ENCODE measurements at regions not wholly inside any gene's neighbourhood (a gene's known extent, or its start where the extent isn't known, plus 50 kb on each side); places are given as distances from the start of the nearest gene placed in this dataset.

- no peaks in the 10 kb centered on the region for H3K27me3 ChIP-seq (ENCODE audit: control insufficient read depth in 3 of 3, insufficient read depth in 3 of 3, low read length in 3 of 3)
- H3K9me3 ChIP-seq (ENCODE audit: control insufficient read depth in 3 of 3, low read length in 3 of 3), result no peaks in the 10 kb centered on the region
- peaks cover 6 to 8% (median 7%) of the 10 kb centered on the region in 3 donors for H3K4me1 ChIP-seq (ENCODE audit: control insufficient read depth in 3 of 3, insufficient read depth in 3 of 3, low read length in 3 of 3)
- no peak overlapping the region for H3K9ac ChIP-seq (ENCODE audit: low read depth in 1 of 3, low read length in 3 of 3)
- no peak overlapping the region for H3K4me3 ChIP-seq (ENCODE audit: low read length in 3 of 3)
- no peaks in the 10 kb centered on the region for H3K36me3 ChIP-seq (ENCODE audit: control insufficient read depth in 3 of 3, insufficient read depth in 3 of 3, low read length in 3 of 3)
- no peak overlapping the region for H3K27ac ChIP-seq (ENCODE audit: low read depth, low read length)
Measured at GRCh38 chr11:121892863-121893262, 223.2 kb downstream of the BLID start.

- peaks cover 6 to 8% (median 7%) of the 10 kb centered on the region in 3 donors for H3K4me1 ChIP-seq (ENCODE audit: control insufficient read depth in 3 of 3, insufficient read depth in 3 of 3, low read length in 3 of 3)
- H3K27ac ChIP-seq (ENCODE audit: low read depth, low read length), result no peak overlapping the region
- H3K4me3 ChIP-seq (ENCODE audit: low read length in 3 of 3), result no peak overlapping the region
- no peaks in the 10 kb centered on the region for H3K9me3 ChIP-seq (ENCODE audit: control insufficient read depth in 3 of 3, low read length in 3 of 3)
- no peaks in the 10 kb centered on the region for H3K27me3 ChIP-seq (ENCODE audit: control insufficient read depth in 3 of 3, insufficient read depth in 3 of 3, low read length in 3 of 3)
- H3K9ac ChIP-seq (ENCODE audit: low read depth in 1 of 3, low read length in 3 of 3), result no peak overlapping the region
- H3K36me3 ChIP-seq (ENCODE audit: control insufficient read depth in 3 of 3, insufficient read depth in 3 of 3, low read length in 3 of 3), result no peaks in the 10 kb centered on the region
Measured at GRCh38 chr11:121892131-121892681, 223.8 kb downstream of the BLID start.

- Histone ChIP-seq H3K9me3 (ENCODE audit: control insufficient read depth in 3 of 3, low read length in 3 of 3) (no peaks in the 10 kb centered on the region), H3K9ac (ENCODE audit: low read depth in 1 of 3, low read length in 3 of 3) (no peak overlapping the region), H3K27me3 (ENCODE audit: control insufficient read depth in 3 of 3, insufficient read depth in 3 of 3, low read length in 3 of 3) (no peaks in the 10 kb centered on the region), H3K36me3 (ENCODE audit: control insufficient read depth in 3 of 3, insufficient read depth in 3 of 3, low read length in 3 of 3) (no peaks in the 10 kb centered on the region), H3K27ac (ENCODE audit: low read depth, low read length) (no peak overlapping the region), H3K4me1 (ENCODE audit: control insufficient read depth in 3 of 3, insufficient read depth in 3 of 3, low read length in 3 of 3) (peaks cover 7 to 16% (median 16%) of the 10 kb centered on the region in 3 donors), H3K4me3 (ENCODE audit: low read length in 3 of 3) (no peak overlapping the region)
Measured at GRCh38 chr11:121890946-121891515, 225.0 kb downstream of the BLID start.

GRCh38 chr11:121890377-121890776 lies 225.6 kb downstream of the BLID start:
- no peaks in the 10 kb centered on the region for H3K36me3 ChIP-seq (ENCODE audit: control insufficient read depth in 3 of 3, insufficient read depth in 3 of 3, low read length in 3 of 3)
- H3K4me3 ChIP-seq (ENCODE audit: low read length in 3 of 3), result no peak overlapping the region
- no peak overlapping the region for H3K9ac ChIP-seq (ENCODE audit: low read depth in 1 of 3, low read length in 3 of 3)
- H3K4me1 ChIP-seq (ENCODE audit: control insufficient read depth in 3 of 3, insufficient read depth in 3 of 3, low read length in 3 of 3), result peaks cover 7 to 17% (median 16%) of the 10 kb centered on the region in 3 donors
- H3K27me3 ChIP-seq (ENCODE audit: control insufficient read depth in 3 of 3, insufficient read depth in 3 of 3, low read length in 3 of 3), result no peaks in the 10 kb centered on the region
- H3K9me3 ChIP-seq (ENCODE audit: control insufficient read depth in 3 of 3, low read length in 3 of 3), result no peaks in the 10 kb centered on the region
- H3K27ac ChIP-seq (ENCODE audit: low read depth, low read length), result no peak overlapping the region

GRCh38 chr11:121889931-121890330 lies 226.1 kb downstream of the BLID start:
- no peak overlapping the region for H3K9ac ChIP-seq (ENCODE audit: low read depth in 1 of 3, low read length in 3 of 3)
- no peaks in the 10 kb centered on the region for H3K27me3 ChIP-seq (ENCODE audit: control insufficient read depth in 3 of 3, insufficient read depth in 3 of 3, low read length in 3 of 3)
- peaks cover 7 to 17% (median 16%) of the 10 kb centered on the region in 3 donors for H3K4me1 ChIP-seq (ENCODE audit: control insufficient read depth in 3 of 3, insufficient read depth in 3 of 3, low read length in 3 of 3)
- H3K36me3 ChIP-seq (ENCODE audit: control insufficient read depth in 3 of 3, insufficient read depth in 3 of 3, low read length in 3 of 3), result no peaks in the 10 kb centered on the region
- H3K4me3 ChIP-seq (ENCODE audit: low read length in 3 of 3), result no peak overlapping the region
- H3K27ac ChIP-seq (ENCODE audit: low read depth, low read length), result no peak overlapping the region
- no peaks in the 10 kb centered on the region for H3K9me3 ChIP-seq (ENCODE audit: control insufficient read depth in 3 of 3, low read length in 3 of 3)

GRCh38 chr11:121889186-121889585 lies 226.8 kb downstream of the BLID start:
- H3K9ac ChIP-seq (ENCODE audit: low read depth in 1 of 3, low read length in 3 of 3), result no peak overlapping the region
- H3K27ac ChIP-seq (ENCODE audit: low read depth, low read length), result no peak overlapping the region
- no peaks in the 10 kb centered on the region for H3K36me3 ChIP-seq (ENCODE audit: control insufficient read depth in 3 of 3, insufficient read depth in 3 of 3, low read length in 3 of 3)
- H3K4me3 ChIP-seq (ENCODE audit: low read length in 3 of 3), result no peak overlapping the region
- no peaks in the 10 kb centered on the region for H3K27me3 ChIP-seq (ENCODE audit: control insufficient read depth in 3 of 3, insufficient read depth in 3 of 3, low read length in 3 of 3)
- H3K4me1 ChIP-seq (ENCODE audit: control insufficient read depth in 3 of 3, insufficient read depth in 3 of 3, low read length in 3 of 3), result peaks cover 7 to 17% (median 16%) of the 10 kb centered on the region in 3 donors
- H3K9me3 ChIP-seq (ENCODE audit: control insufficient read depth in 3 of 3, low read length in 3 of 3), result no peaks in the 10 kb centered on the region

GRCh38 chr11:121887976-121888557 lies 227.9 kb downstream of the BLID start:
- Histone ChIP-seq H3K9me3 (ENCODE audit: control insufficient read depth in 3 of 3, low read length in 3 of 3) (no peaks in the 10 kb centered on the region), H3K4me1 (ENCODE audit: control insufficient read depth in 3 of 3, insufficient read depth in 3 of 3, low read length in 3 of 3) (peaks cover 7 to 17% (median 16%) of the 10 kb centered on the region in 3 donors), H3K4me3 (ENCODE audit: low read length in 3 of 3) (no peak overlapping the region), H3K36me3 (ENCODE audit: control insufficient read depth in 3 of 3, insufficient read depth in 3 of 3, low read length in 3 of 3) (no peaks in the 10 kb centered on the region), H3K27me3 (ENCODE audit: control insufficient read depth in 3 of 3, insufficient read depth in 3 of 3, low read length in 3 of 3) (no peaks in the 10 kb centered on the region), H3K9ac (ENCODE audit: low read depth in 1 of 3, low read length in 3 of 3) (no peak overlapping the region), H3K27ac (ENCODE audit: low read depth, low read length) (no peak overlapping the region)

GRCh38 chr11:121887569-121887968 lies 228.4 kb downstream of the BLID start:
- no peaks in the 10 kb centered on the region for H3K36me3 ChIP-seq (ENCODE audit: control insufficient read depth in 3 of 3, insufficient read depth in 3 of 3, low read length in 3 of 3)
- H3K9ac ChIP-seq (ENCODE audit: low read depth in 1 of 3, low read length in 3 of 3), result no peak overlapping the region
- H3K27me3 ChIP-seq (ENCODE audit: control insufficient read depth in 3 of 3, insufficient read depth in 3 of 3, low read length in 3 of 3), result no peaks in the 10 kb centered on the region
- H3K9me3 ChIP-seq (ENCODE audit: control insufficient read depth in 3 of 3, low read length in 3 of 3), result no peaks in the 10 kb centered on the region
- H3K4me1 ChIP-seq (ENCODE audit: control insufficient read depth in 3 of 3, insufficient read depth in 3 of 3, low read length in 3 of 3), result peaks cover 7 to 17% (median 16%) of the 10 kb centered on the region in 3 donors
- no peak overlapping the region for H3K27ac ChIP-seq (ENCODE audit: low read depth, low read length)
- no peak overlapping the region for H3K4me3 ChIP-seq (ENCODE audit: low read length in 3 of 3)

- H3K9me3 ChIP-seq (ENCODE audit: control insufficient read depth in 3 of 3, low read length in 3 of 3), result no peaks in the 10 kb centered on the region
- H3K27ac ChIP-seq (ENCODE audit: low read depth, low read length), result no peak overlapping the region
- H3K4me1 ChIP-seq (ENCODE audit: control insufficient read depth in 3 of 3, insufficient read depth in 3 of 3, low read length in 3 of 3), result peaks cover 7 to 17% (median 13%) of the 10 kb centered on the region in 3 donors
Measured at GRCh38 chr11:121886996-121887395, 229.0 kb downstream of the BLID start.

GRCh38 chr11:121886005-121886734 lies 229.8 kb downstream of the BLID start:
- Histone ChIP-seq H3K9me3 (ENCODE audit: control insufficient read depth in 3 of 3, low read length in 3 of 3) (no peaks in the 10 kb centered on the region), H3K9ac (ENCODE audit: low read depth in 1 of 3, low read length in 3 of 3) (no peak overlapping the region), H3K4me1 (ENCODE audit: control insufficient read depth in 3 of 3, insufficient read depth in 3 of 3, low read length in 3 of 3) (peaks cover 3 to 17% (median 13%) of the 10 kb centered on the region in 3 donors), H3K36me3 (ENCODE audit: control insufficient read depth in 3 of 3, insufficient read depth in 3 of 3, low read length in 3 of 3) (no peaks in the 10 kb centered on the region), H3K4me3 (ENCODE audit: low read length in 3 of 3) (no peak overlapping the region), H3K27ac (ENCODE audit: low read depth, low read length) (no peak overlapping the region), H3K27me3 (ENCODE audit: control insufficient read depth in 3 of 3, insufficient read depth in 3 of 3, low read length in 3 of 3) (no peaks in the 10 kb centered on the region)

More at GRCh38 chr11:121886996-121887395, 229.0 kb downstream of the BLID start:
- Histone ChIP-seq H3K36me3 (ENCODE audit: control insufficient read depth in 3 of 3, insufficient read depth in 3 of 3, low read length in 3 of 3) (no peaks in the 10 kb centered on the region), H3K9ac (ENCODE audit: low read depth in 1 of 3, low read length in 3 of 3) (no peak overlapping the region), H3K27me3 (ENCODE audit: control insufficient read depth in 3 of 3, insufficient read depth in 3 of 3, low read length in 3 of 3) (no peaks in the 10 kb centered on the region), H3K4me3 (ENCODE audit: low read length in 3 of 3) (no peak overlapping the region)

Measured in skeletal muscle tissue (tissue), 3 donors.